Glutamatergic neuron (in vitro differentiated cells): ENCODE measurements at regions not wholly inside any gene's neighbourhood (a gene's known extent, or its start where the extent isn't known, plus 50 kb on each side); places are given as distances from the start of the nearest gene placed in this dataset.

Source experiments
- DNase-seq: peaks from one replicate; pipeline ENCODE4 v3.0.0; 2022
- H3K27ac Mint-ChIP-seq: one replicate; pipeline ENCODE4 v1.8.0; 2020; ENCODE audit warnings: mild to moderate bottlenecking, mixed read lengths, inconsistent platforms; ENCODE audit not compliant: unreplicated experiment
- H3K27me3 Mint-ChIP-seq: one replicate; pipeline ENCODE4 v1.8.0; 2020; ENCODE audit warnings: mild to moderate bottlenecking, moderate library complexity, mixed read lengths, inconsistent platforms; ENCODE audit not compliant: unreplicated experiment
- H3K36me3 Mint-ChIP-seq: one replicate; pipeline ENCODE4 v1.8.0; 2020; ENCODE audit warnings: mild to moderate bottlenecking, mixed read lengths, inconsistent platforms; ENCODE audit not compliant: unreplicated experiment
- H3K4me1 Mint-ChIP-seq: one replicate; pipeline ENCODE4 v1.8.0; 2020; ENCODE audit warnings: mild to moderate bottlenecking, low read depth, mixed read lengths, inconsistent platforms; ENCODE audit not compliant: unreplicated experiment
- H3K4me3 Mint-ChIP-seq: one replicate; pipeline ENCODE4 v1.8.0; 2020; ENCODE audit warnings: mild to moderate bottlenecking, mixed read lengths, inconsistent platforms; ENCODE audit not compliant: unreplicated experiment
- H3K9me3 Mint-ChIP-seq: one replicate; pipeline ENCODE4 v1.8.0; 2020; ENCODE audit warnings: mild to moderate bottlenecking, moderate library complexity, mixed read lengths, inconsistent platforms; ENCODE audit not compliant: unreplicated experiment
- TF ChIP-seq, protein P1 (sequence below): fragments of 200-600 bp; sonication (generic); IDR thresholded peaks from one replicate; pipeline ENCODE4 v1.5.0; 2021; ENCODE audit not compliant: partially characterized antibody, unreplicated experiment

DNA sequence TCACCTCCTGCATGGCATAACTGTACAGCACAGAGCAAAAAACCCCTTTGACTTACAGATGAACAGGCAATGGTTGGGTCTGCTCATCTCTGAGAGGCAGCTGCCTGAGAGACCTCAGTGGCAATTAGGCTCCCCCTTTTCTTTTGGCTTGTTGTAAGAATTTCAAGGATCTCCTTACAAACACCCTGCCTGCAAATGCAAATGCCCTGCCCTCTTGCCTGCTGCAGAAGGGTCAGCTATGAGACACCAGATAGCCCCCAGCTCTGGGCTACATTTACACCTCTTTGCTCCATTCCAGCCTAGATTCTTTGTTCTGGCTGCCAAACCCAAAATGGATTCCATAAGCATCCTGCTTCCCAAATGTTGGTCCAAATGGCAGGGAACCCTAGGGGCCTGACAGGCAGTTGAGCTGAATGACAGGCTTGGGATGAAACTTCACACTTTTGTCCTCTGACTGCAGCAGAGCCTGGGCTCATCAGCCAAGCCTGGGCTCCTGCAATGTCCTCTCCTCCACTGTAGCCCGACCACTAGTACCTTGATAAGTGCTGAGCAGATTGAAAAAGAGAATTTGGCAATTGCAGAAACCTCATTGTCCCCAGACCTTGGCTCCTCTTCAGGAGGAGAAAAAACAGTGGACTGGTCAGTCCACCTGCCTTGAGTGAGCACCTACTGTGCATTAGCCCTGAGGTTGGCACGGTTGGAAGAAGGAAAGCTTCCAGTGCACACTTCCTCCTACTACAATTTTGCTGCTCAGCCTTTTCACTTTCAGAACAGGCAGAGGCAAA lies 678.3 kb downstream of the BCL11A start:
- no peaks in the 10 kb centered on the region for H3K36me3 Mint-ChIP-seq
- no peak for DNase-seq
- H3K4me3 Mint-ChIP-seq, result no peak overlapping the region
- H3K27ac Mint-ChIP-seq, result no peak overlapping the region
- peaks cover 7% of the 10 kb centered on the region for H3K4me1 Mint-ChIP-seq
- TF ChIP-seq, protein P1, sequence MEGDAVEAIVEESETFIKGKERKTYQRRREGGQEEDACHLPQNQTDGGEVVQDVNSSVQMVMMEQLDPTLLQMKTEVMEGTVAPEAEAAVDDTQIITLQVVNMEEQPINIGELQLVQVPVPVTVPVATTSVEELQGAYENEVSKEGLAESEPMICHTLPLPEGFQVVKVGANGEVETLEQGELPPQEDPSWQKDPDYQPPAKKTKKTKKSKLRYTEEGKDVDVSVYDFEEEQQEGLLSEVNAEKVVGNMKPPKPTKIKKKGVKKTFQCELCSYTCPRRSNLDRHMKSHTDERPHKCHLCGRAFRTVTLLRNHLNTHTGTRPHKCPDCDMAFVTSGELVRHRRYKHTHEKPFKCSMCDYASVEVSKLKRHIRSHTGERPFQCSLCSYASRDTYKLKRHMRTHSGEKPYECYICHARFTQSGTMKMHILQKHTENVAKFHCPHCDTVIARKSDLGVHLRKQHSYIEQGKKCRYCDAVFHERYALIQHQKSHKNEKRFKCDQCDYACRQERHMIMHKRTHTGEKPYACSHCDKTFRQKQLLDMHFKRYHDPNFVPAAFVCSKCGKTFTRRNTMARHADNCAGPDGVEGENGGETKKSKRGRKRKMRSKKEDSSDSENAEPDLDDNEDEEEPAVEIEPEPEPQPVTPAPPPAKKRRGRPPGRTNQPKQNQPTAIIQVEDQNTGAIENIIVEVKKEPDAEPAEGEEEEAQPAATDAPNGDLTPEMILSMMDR, result no peak
- H3K9me3 Mint-ChIP-seq, result peaks cover 1% of the 10 kb centered on the region
- H3K27me3 Mint-ChIP-seq, result peaks cover 2% of the 10 kb centered on the region

DNA sequence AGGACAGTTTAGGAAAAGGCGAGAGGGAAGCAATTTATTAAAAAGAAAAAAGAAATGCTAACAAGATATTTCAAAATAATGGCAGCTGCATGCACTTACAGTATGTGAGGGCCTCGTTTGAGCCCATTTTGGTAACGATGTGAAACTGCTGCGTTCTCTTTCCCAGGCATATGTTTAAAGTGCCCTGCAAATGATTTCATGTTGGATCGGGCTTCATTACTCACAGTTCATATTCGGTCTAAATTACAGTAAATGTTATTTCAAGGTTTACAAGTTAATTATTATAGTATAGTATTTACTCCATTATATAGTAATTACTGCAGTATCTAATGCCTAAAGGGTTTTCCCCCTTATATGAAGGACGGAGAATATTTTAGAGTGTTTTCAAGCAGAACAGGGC lies 679.1 kb downstream of the BCL11A start:
- Mint-ChIP-seq H3K27me3 (no peaks in the 10 kb centered on the region), H3K4me3 (no peak overlapping the region), H3K27ac (no peak overlapping the region), H3K9me3 (peaks cover 1% of the 10 kb centered on the region), H3K36me3 (no peaks in the 10 kb centered on the region), H3K4me1 (peaks cover 3% of the 10 kb centered on the region)
- no peak for DNase-seq
- TF ChIP-seq, protein P1, result no peak

DNA sequence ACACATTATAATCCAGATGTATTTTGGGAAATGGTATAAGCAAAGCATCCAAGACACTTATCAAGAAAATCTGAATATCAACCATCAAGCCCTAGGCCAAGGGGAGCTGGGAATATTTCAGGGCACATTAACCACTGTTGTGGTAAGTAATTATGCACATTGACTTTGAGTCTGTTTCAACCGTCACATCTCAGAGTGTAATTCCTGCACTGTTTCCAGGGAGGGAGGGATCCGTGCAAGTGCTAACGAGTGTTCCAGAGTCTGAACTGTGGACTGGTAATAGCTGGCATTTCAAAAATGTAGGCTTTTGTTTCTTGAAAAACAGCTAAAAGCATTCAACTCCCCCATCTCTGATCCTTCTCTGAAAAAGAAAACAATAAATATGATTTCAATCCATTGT lies 681.6 kb downstream of the BCL11A start:
- Mint-ChIP-seq H3K4me3 (no peak overlapping the region), H3K9me3 (no peaks in the 10 kb centered on the region), H3K27ac (no peak overlapping the region), H3K27me3 (no peaks in the 10 kb centered on the region), H3K36me3 (no peaks in the 10 kb centered on the region), H3K4me1 (peaks cover 7% of the 10 kb centered on the region)
- TF ChIP-seq, protein P1, result no peak
- DNase-seq, result no peak

DNA sequence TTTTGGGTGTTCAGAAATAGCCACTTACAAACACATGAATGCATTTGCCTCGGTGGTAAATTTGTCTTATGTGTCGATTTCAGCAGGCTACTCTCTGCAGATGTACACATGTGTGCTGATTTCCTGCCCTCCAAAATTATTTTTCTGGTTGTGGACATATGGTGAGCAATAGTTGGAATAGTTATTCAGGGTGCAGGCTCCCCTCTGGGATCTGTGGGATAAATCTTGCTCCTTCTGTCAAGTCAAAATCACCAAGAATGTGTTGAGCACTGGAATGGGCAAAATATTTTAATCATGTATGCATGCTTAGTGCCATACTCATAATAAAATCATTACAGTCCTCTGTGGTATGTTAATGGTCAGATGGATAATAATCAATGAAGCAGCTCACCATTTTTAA lies 684.5 kb downstream of the BCL11A start:
- Mint-ChIP-seq H3K4me3 (no peak overlapping the region), H3K9me3 (peaks cover 2% of the 10 kb centered on the region), H3K36me3 (no peaks in the 10 kb centered on the region), H3K27ac (no peak overlapping the region), H3K4me1 (peaks cover 4% of the 10 kb centered on the region), H3K27me3 (no peaks in the 10 kb centered on the region)
- TF ChIP-seq, protein P1, result no peak
- DNase-seq, result no peak

DNA sequence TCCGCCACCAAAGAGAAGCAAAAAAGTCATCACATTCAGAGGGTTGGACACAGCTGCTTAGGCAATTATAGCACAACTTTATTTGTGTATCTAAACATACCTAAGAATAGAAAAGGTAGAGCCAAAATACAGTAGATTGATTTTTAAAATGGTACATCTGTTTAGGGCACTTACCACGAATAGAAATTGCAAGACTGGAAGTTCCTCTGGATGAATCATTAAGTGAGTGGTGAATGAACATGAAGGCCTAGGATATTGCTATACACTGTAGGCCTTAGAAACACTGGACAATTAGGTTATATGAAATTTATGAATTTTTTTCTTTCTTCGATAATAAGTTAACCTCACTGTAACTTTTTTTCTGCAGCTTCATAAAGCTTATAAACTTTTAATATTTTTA lies 687.0 kb downstream of the BCL11A start:
- Mint-ChIP-seq H3K27me3 (no peaks in the 10 kb centered on the region), H3K9me3 (peaks cover 2% of the 10 kb centered on the region), H3K27ac (no peak overlapping the region), H3K36me3 (peaks cover 10% of the 10 kb centered on the region), H3K4me1 (peaks cover 4% of the 10 kb centered on the region), H3K4me3 (no peak overlapping the region)
- DNase-seq, result no peak
- TF ChIP-seq, protein P1, result no peak
